MCF 10A (cell line): ENCODE measurements at regions not wholly inside any gene's neighbourhood (a gene's known extent, or its start where the extent isn't known, plus 50 kb on each side); places are given as distances from the start of the nearest gene placed in this dataset.
A peak's percentile ranks its signal among the peaks of the same experiment; 100 is the strongest.

Source experiments
- BruUV-seq: library from RNA; stranded (reverse); fragments of 400-500 nt; replicated peaks from 2 replicates; lab custom pipeline; 2021; lab: Mats Ljungman, UMichigan
- CTCF ChIA-PET: fragments of 300-600 bp; sonication (Branson Sonifier 250); formaldehyde crosslinking; extraction: SDS; loops from one replicate; lab custom pipeline; 2021; ENCODE audit warnings: antibody characterized with exemption, inconsistent platforms; lab: Yijun Ruan, JAX
- POLR2A ChIA-PET: fragments of 300-600, 350-650 bp; sonication (Branson Sonifier 250); formaldehyde crosslinking; extraction: SDS; loops from one replicate; lab custom pipeline; 2020; ENCODE audit warnings: antibody characterized with exemption, inconsistent platforms; lab: Yijun Ruan, JAX
- DNase-seq: peaks from one replicate; pipeline ENCODE4 v3.0.0-alpha.2; 2018; ENCODE audit not compliant: unreplicated experiment
- H3K27ac Mint-ChIP-seq: one replicate; pipeline ENCODE4 v1.8.0; 2022; ENCODE audit warnings: mild to moderate bottlenecking, low read depth, mixed read lengths; ENCODE audit not compliant: unreplicated experiment
- H3K27me3 Mint-ChIP-seq: one replicate; pipeline ENCODE4 v1.8.0; 2022; ENCODE audit warnings: mixed read lengths; ENCODE audit not compliant: insufficient read depth, unreplicated experiment
- H3K36me3 Mint-ChIP-seq: one replicate; pipeline ENCODE4 v1.8.0; 2022; ENCODE audit warnings: mild to moderate bottlenecking, moderate library complexity, mixed read lengths; ENCODE audit not compliant: insufficient read depth, unreplicated experiment
- H3K4me1 Mint-ChIP-seq: one replicate; pipeline ENCODE4 v1.8.0; 2022; ENCODE audit warnings: mixed read lengths; ENCODE audit not compliant: insufficient read depth, unreplicated experiment
- H3K4me3 Mint-ChIP-seq: one replicate; pipeline ENCODE4 v1.8.0; 2022; ENCODE audit warnings: mild to moderate bottlenecking, moderate library complexity, mixed read lengths; ENCODE audit not compliant: unreplicated experiment
- H3K9me3 Mint-ChIP-seq: one replicate; pipeline ENCODE4 v1.8.0; 2022; ENCODE audit warnings: mixed read lengths; ENCODE audit not compliant: unreplicated experiment
- CTCF ChIP-seq: fragments of 200-600 bp; IDR thresholded peaks from one replicate; pipeline ENCODE4 v1.8.0; 2022; ENCODE audit warnings: antibody characterized with exemption, mild to moderate bottlenecking; ENCODE audit not compliant: unreplicated experiment
- intact Hi-C: fragments of 100-400 bp; cut with micrococcal nuclease; formaldehyde crosslinking; loops from 2 replicates; pipeline ENCODE4 v1.14.1; 2022

GRCh38 chr9:106717686-106718085 lies 145.3 kb upstream of the ZNF462 start:
- ChIA-PET CTCF (interaction anchor here (0.5 to 0.7 kb wide), 2 partner anchors 8 to 775 kb away, joined by 3 read pairs; no protein-coding TSS in a partner anchor), POLR2A (interaction anchor here (0.6 to 1.1 kb wide), 3 partner anchors 162 to 275 kb away, joined by 3 to 4 read pairs (median 3); no protein-coding TSS in a partner anchor)
- intact Hi-C loops = loop anchor here (1.0 to 5.0 kb wide), 2 partner anchors 80 to 145 kb away; no protein-coding TSS in a partner anchor
- peak; percentile 67 for DNase-seq
- TF ChIP-seq CTCF = peak; percentile 11
- BruUV-seq = no TSS peak
- no peaks in the 10 kb centered on the region for H3K27me3 Mint-ChIP-seq
- H3K4me3 Mint-ChIP-seq = peak overlapping the region; percentile 5
- H3K9me3 Mint-ChIP-seq = no peaks in the 10 kb centered on the region
- H3K4me1 Mint-ChIP-seq = peaks cover 20% of the 10 kb centered on the region
- H3K36me3 Mint-ChIP-seq = no peaks in the 10 kb centered on the region
- peak overlapping the region; percentile 52 for H3K27ac Mint-ChIP-seq

GRCh38 chr9:106718936-106719335 lies 144.0 kb upstream of the ZNF462 start:
- Mint-ChIP-seq H3K27me3 (no peaks in the 10 kb centered on the region), H3K4me1 (peaks cover 20% of the 10 kb centered on the region), H3K4me3 (peak overlapping the region; percentile 26), H3K36me3 (no peaks in the 10 kb centered on the region), H3K9me3 (no peaks in the 10 kb centered on the region), H3K27ac (peak overlapping the region; percentile 80)
- DNase-seq = peak; percentile 43
- ChIA-PET POLR2A (interaction anchor here (0.8 to 1.1 kb wide), 2 partner anchors 142 to 161 kb away, joined by 4 to 7 read pairs; no protein-coding TSS in a partner anchor), CTCF (interaction anchor here (0.7 kb wide), 1 partner anchor 143 kb away, joined by 3 read pairs; no protein-coding TSS in a partner anchor)
- TF ChIP-seq CTCF = no peak
- BruUV-seq = no TSS peak
- intact Hi-C loops = loop anchor here (5.0 kb wide), 1 partner anchor 78 kb away; no protein-coding TSS in a partner anchor

GRCh38 chr9:106722051-106722753 lies 140.8 kb upstream of the ZNF462 start:
- Mint-ChIP-seq H3K9me3 (no peaks in the 10 kb centered on the region), H3K27me3 (no peaks in the 10 kb centered on the region), H3K4me1 (peaks cover 19% of the 10 kb centered on the region), H3K27ac (no peak overlapping the region), H3K4me3 (no peak overlapping the region), H3K36me3 (no peaks in the 10 kb centered on the region)
- ChIA-PET POLR2A (no interaction called here), CTCF (no interaction called here)
- DNase-seq = no peak
- no TSS peak for BruUV-seq
- intact Hi-C loops = no loop called here
- TF ChIP-seq CTCF = no peak

- no peak for DNase-seq
- H3K27me3 Mint-ChIP-seq = no peaks in the 10 kb centered on the region
- H3K36me3 Mint-ChIP-seq = no peaks in the 10 kb centered on the region
- intact Hi-C loops = no loop called here
- H3K4me1 Mint-ChIP-seq = peaks cover 7% of the 10 kb centered on the region
- no peaks in the 10 kb centered on the region for H3K9me3 Mint-ChIP-seq
- CTCF ChIA-PET = interaction anchor here (0.6 kb wide), 1 partner anchor 811 kb away, joined by 3 read pairs; no protein-coding TSS in a partner anchor
- no peak overlapping the region for H3K27ac Mint-ChIP-seq
- BruUV-seq = no TSS peak
- no peak overlapping the region for H3K4me3 Mint-ChIP-seq
- no peak for TF ChIP-seq CTCF
- POLR2A ChIA-PET = interaction anchor here (0.6 kb wide), 1 partner anchor 241 kb away, joined by 3 read pairs; no protein-coding TSS in a partner anchor
Observed at GRCh38 chr9:106723926-106724325, 139.0 kb upstream of the ZNF462 start.
